HG02759 (cell line): ENCODE measurements at regions not wholly inside any gene's neighbourhood (a gene's known extent, or its start where the extent isn't known, plus 50 kb on each side); places are given as distances from the start of the nearest gene placed in this dataset.
"Not testable (repeated sequence)": the region's sequence is repeated elsewhere in the genome, so short reads cannot be mapped to it uniquely, and the experiment has no call there.

ENCODE experiments used
- ATAC-seq: cut with Tn5 transposase; IDR thresholded peaks from one replicate; pipeline ENCODE4 v1.9.1; 2021; ENCODE audit warnings: mild to moderate bottlenecking, moderate library complexity; ENCODE audit not compliant: unreplicated experiment

- no peak for ATAC-seq
These were observed 225.4 kb downstream of the DKK1 start for GRCh38 chr10:52539463-52539862.

- no peak for ATAC-seq
These were observed 226.5 kb downstream of the DKK1 start for GRCh38 chr10:52540479-52540984.

- no peak for ATAC-seq
These were observed 227.0 kb downstream of the DKK1 start for GRCh38 chr10:52541006-52541473.

GRCh38 chr10:52542906-52543305, 228.8 kb downstream of the DKK1 start:
- ATAC-seq: no peak

GRCh38 chr10:52551046-52551445, 221.5 kb downstream of the MBL2 start:
- ATAC-seq: no peak

DNA sequence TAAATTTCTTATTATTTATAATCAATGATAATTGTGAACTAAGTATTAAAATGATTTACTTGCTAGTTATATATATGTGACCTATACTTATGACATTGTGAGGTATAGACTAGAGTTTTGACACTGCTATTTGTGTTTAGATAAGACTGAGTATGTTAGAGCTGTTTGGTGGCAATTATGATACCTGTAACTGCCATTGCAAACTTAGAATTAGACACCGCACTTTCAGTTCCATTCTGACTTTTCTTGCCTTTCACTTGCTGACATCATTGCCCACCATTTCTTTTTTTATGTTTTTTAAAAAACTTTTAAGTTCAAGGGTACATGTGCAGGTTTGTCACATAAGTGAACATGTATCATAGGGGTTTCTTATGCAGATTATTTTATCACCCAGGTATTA, 214.5 kb downstream of the MBL2 start:
- no peak for ATAC-seq

- no peak for ATAC-seq
These were observed 211.3 kb downstream of the MBL2 start for GRCh38 chr10:52561322-52561721.

DNA sequence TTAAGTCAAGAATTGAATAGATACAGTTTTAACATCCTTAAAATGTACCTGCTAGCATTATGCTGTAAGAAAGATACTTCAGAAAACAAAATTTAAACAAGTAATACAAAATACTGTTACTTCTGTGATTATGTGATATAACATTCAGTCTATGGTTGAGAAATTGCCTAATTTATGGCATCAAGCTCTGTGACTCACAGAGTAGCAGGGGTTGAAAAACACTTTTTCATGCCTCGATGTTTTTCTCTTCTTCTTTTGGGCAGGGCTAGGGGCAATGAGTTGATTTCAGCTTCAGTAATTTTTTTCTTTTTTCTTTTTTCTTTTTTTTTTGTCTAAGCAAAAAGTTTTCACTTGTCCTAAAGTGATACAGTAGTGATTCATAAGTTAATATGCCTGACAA, 209.2 kb downstream of the MBL2 start:
- ATAC-seq: no peak

DNA sequence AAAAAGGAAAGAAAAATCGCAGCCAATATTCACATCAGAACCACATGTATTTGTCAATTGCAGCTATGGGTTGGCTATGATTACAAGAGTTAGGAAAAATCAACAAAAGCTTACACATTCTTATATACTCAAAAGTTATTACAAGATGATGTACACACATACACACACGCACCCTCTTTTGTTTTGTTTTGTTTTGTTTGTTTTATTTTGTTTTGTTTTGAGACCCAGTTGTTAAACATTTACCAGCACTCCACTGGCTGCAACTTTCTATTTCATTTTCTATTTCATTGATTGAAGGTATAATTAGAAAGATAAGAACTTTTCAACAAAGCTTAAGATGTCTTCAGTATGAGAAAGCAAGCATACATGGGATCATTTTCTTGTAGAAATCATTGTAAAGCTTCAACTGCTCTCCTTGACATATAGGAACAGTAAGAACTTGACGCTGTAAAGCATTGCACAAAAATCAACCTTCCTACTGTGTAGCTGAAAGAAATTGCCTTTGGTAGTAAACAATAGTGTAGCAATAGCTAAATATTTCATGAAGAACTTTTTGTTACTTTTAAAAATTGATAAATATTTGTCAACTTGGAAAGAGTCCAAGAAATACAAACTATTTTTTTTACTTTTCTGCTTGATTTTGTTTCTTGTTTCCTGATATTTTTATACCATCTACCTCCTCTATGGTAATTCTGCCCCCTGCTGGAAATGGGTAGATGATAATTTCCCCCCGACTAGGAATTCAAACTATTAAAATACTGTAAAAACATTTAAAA, 205.9 kb downstream of the MBL2 start:
- no peak for ATAC-seq

GRCh38 chr10:52567247-52567580, 205.4 kb downstream of the MBL2 start:
- no peak for ATAC-seq

DNA sequence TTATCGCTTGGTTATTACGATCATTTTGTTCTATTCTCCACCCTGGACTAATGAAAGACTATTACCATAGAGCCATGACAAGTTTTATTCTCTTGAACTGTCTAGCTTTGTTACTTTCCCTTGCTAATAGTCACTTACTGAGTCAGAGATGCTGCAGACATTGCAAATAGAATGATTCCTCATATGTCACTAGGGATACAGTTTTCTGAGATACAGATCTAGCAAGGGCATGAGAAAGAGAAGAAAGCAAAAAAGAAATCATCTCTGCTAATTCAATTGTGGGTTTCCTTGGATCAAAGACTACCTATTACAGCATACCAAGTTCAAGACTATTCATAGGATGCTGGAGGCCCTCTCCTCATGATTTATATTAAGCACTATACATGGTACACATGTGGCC, 204.3 kb downstream of the MBL2 start:
- ATAC-seq: no peak

GRCh38 chr10:52570490-52570889, 202.1 kb downstream of the MBL2 start:
- no peak for ATAC-seq

DNA sequence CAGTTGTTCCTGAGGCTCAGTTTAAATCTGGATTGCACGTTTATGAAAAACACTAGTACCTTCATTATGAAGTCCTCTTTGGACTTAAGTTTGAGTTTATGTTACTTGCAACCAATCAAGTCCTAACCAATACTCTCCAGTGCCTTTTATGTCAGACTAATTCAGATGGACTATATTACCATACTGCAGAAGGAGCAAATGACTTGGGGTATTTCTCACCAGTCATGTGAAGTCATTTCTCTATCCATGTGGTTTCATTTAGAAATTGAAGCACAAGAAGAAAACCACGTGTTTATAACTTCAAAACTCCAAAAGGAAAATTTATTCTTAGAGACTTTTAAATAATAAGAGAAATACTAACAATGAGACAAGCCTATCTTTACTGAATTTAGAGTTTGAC, 201.6 kb downstream of the MBL2 start:
- no peak for ATAC-seq

DNA sequence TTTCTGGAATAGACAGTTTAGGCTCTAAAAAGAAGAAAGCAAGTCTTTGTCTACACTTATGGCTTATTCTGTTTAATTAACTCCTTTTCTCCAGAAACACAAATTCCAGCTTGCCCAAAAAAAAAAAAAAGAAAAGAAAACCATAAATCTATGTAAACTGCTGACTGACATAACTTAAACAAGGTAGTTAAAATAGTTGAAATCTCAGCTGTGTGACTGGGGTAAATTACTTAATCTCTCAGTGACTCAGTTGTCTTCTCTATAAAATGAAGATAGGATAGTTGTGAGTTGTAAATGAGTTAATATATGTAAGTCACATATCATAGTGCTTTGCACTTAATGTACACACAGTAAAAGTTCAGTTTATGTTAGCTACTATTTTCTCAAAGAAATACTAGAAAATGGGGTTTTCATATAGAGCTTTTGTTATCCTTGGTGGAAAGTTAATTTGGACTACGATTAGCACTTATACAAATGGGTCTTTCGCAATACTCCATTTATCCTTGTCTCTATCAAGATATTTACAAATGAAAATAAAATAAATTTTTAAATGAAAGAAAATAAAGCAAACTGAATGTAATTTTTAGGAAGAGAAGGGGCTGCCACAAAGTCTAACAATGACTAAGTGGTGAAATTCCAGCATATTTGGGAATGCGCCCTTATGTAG, 200.9 kb downstream of the MBL2 start:
- no peak for ATAC-seq

DNA sequence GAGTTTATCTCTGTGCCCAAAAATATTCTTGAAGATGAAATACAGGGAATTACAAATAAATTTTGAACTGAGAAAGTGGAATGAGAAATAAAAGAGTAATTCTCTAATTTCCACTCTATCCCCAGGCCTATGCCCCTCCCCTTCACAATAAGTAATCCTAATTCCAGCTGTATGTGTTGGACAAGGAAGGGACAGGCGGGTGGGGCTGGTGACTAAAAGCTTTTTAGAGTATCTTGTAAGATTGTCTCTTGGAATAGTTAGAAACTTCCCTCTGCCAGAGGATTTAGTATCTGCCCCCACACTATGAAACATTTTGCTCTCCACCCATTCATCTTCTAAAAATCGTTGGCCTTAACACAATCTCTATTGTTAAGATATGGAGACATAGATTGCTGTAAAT, 199.2 kb downstream of the MBL2 start:
- no peak for ATAC-seq

DNA sequence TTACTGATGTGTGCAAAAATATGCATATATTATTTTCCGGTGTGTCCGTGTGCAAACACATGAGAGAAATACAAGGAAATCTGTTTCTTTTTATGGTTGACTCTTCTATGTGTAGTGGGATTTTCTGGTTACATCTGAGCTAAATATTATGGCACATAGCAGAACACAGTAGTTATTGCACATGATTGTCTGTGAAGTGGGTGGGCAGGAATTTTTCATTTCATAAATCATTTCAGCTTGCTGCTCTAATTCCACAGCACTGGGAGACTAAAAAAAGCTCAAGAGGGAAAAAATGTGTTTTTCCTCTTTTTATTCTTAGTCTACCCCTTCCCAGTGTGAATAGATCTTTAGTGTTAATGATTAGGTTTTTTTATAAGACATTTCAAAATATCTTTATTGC, 197.9 kb downstream of the MBL2 start:
- ATAC-seq: no peak

- ATAC-seq: no peak
These were observed 195.5 kb downstream of the MBL2 start for GRCh38 chr10:52577047-52577446.

DNA sequence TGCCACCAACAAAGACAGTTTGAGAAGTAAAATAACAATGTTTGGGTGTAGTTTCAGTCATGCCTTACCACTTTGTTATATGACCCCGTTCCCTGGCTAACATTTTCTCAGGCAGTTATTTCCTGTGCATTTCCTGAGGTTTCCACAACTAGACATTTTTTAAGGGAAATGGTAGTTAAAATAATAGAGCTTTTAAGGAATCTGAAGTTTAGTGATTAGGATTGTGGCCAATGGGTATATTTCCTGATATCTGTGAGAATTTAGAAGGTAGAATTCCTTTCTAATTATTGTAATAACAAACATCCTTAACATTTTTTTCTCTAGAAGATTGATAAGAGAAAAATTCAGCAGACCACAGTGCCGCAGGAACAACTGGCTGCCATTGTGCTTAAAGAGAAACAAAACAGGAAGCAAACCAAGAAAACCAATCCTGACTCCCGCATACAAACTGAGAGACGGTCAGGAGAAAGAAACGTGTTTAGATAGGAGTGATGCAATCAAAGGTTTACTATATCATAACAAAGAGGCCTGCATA, 193.6 kb downstream of the MBL2 start:
- no peak for ATAC-seq

GRCh38 chr10:52581636-52582035, 190.9 kb downstream of the MBL2 start:
- not testable (repeated sequence) for ATAC-seq

- no peak for ATAC-seq
These were observed 189.2 kb downstream of the MBL2 start for GRCh38 chr10:52583336-52583735.

DNA sequence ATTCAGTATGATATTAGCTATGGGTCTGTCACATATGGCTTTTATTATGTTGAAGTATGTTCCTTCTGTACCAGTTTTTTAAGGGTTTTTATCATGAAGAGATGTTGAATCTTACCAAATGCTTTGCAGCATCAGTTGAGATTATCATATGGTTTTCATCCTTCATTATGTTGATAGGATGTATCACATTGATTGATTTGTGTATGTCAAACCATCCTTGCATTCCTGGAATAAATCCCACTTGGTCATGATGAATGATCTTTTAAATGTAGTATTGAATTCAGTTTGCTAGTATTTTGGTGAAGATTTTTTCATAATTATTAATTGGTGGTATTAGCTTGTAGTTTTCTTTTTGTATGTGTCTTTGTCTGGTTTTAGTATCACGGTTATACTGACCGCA, 185.9 kb downstream of the MBL2 start:
- ATAC-seq: no peak

DNA sequence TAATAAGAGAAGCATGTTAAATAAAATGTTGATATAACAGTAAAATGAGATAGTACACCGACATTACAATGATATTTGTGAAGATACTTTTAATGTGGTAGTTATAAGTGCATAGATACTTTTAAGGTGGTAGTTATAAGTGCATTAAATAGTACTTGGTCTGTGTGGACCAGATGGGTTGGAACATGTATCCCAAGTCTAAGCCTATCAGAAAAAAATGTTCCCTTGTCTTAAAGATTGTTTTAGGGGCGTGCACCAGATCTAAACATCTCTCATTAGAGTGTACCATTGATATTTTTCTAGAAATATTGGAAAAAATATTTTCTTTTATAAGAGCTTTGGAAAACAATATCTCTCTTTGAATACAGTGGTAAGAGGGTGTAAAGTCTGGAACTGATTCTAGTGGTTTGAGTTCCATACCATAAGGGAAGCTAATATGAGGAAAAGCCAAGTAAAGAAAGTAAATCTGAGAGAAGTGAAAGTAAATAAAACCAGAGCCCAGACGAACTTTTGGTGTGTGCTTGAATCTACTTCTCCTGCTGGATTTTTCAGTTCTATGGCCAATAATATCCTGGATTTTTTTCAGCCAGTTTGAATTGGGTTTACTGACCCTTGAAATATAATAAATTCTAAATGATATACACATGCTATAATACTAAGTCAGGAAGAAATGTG, 175.3 kb downstream of the MBL2 start:
- no peak for ATAC-seq
